MCF 10A (cell line): ENCODE measurements at regions not wholly inside any gene's neighbourhood (a gene's known extent, or its start where the extent isn't known, plus 50 kb on each side); places are given as distances from the start of the nearest gene placed in this dataset.

Experiments
- BruUV-seq: library from RNA; stranded (reverse); fragments of 400-500 nt; replicated peaks from 2 replicates; lab custom pipeline; 2021; lab: Mats Ljungman, UMichigan
- CTCF ChIA-PET: fragments of 300-600 bp; sonication (Branson Sonifier 250); formaldehyde crosslinking; extraction: SDS; loops from one replicate; lab custom pipeline; 2021; ENCODE audit warnings: antibody characterized with exemption, inconsistent platforms; lab: Yijun Ruan, JAX
- POLR2A ChIA-PET: fragments of 300-600, 350-650 bp; sonication (Branson Sonifier 250); formaldehyde crosslinking; extraction: SDS; loops from one replicate; lab custom pipeline; 2020; ENCODE audit warnings: antibody characterized with exemption, inconsistent platforms; lab: Yijun Ruan, JAX
- DNase-seq: peaks from one replicate; pipeline ENCODE4 v3.0.0-alpha.2; 2018; ENCODE audit not compliant: unreplicated experiment
- H3K27ac Mint-ChIP-seq: one replicate; pipeline ENCODE4 v1.8.0; 2022; ENCODE audit warnings: mild to moderate bottlenecking, low read depth, mixed read lengths; ENCODE audit not compliant: unreplicated experiment
- H3K27me3 Mint-ChIP-seq: one replicate; pipeline ENCODE4 v1.8.0; 2022; ENCODE audit warnings: mixed read lengths; ENCODE audit not compliant: insufficient read depth, unreplicated experiment
- H3K36me3 Mint-ChIP-seq: one replicate; pipeline ENCODE4 v1.8.0; 2022; ENCODE audit warnings: mild to moderate bottlenecking, moderate library complexity, mixed read lengths; ENCODE audit not compliant: insufficient read depth, unreplicated experiment
- H3K4me1 Mint-ChIP-seq: one replicate; pipeline ENCODE4 v1.8.0; 2022; ENCODE audit warnings: mixed read lengths; ENCODE audit not compliant: insufficient read depth, unreplicated experiment
- H3K4me3 Mint-ChIP-seq: one replicate; pipeline ENCODE4 v1.8.0; 2022; ENCODE audit warnings: mild to moderate bottlenecking, moderate library complexity, mixed read lengths; ENCODE audit not compliant: unreplicated experiment
- H3K9me3 Mint-ChIP-seq: one replicate; pipeline ENCODE4 v1.8.0; 2022; ENCODE audit warnings: mixed read lengths; ENCODE audit not compliant: unreplicated experiment
- intact Hi-C: fragments of 100-400 bp; cut with micrococcal nuclease; formaldehyde crosslinking; loops from 2 replicates; pipeline ENCODE4 v1.14.1; 2022
- TF ChIP-seq, protein P1 (sequence below): fragments of 200-600 bp; IDR thresholded peaks from one replicate; pipeline ENCODE4 v1.8.0; 2022; ENCODE audit warnings: antibody characterized with exemption, mild to moderate bottlenecking; ENCODE audit not compliant: unreplicated experiment

DNA sequence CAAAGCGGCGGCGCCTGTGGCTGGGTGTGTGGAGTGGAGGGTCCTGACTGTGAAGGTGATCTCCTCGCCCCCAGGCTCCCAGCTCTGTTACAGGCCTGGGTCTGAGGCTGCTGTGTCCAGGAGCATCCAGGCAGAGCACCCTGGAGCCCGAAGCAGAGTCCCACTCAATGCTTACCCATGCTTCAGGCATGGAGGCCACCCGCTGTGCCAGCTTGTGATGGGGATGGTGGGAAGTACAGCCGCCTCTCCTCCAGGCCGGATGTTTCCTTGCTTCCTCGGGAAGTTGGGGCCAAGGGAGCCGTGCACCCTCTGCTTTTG, 255.9 kb upstream of the IRX1 start:
- Mint-ChIP-seq H3K9me3 (no peaks in the 10 kb centered on the region), H3K4me3 (no peak overlapping the region), H3K27ac (no peak overlapping the region), H3K36me3 (no peaks in the 10 kb centered on the region), H3K4me1 (no peaks in the 10 kb centered on the region), H3K27me3 (no peaks in the 10 kb centered on the region)
- POLR2A ChIA-PET = no interaction called here
- TF ChIP-seq, protein P1, sequence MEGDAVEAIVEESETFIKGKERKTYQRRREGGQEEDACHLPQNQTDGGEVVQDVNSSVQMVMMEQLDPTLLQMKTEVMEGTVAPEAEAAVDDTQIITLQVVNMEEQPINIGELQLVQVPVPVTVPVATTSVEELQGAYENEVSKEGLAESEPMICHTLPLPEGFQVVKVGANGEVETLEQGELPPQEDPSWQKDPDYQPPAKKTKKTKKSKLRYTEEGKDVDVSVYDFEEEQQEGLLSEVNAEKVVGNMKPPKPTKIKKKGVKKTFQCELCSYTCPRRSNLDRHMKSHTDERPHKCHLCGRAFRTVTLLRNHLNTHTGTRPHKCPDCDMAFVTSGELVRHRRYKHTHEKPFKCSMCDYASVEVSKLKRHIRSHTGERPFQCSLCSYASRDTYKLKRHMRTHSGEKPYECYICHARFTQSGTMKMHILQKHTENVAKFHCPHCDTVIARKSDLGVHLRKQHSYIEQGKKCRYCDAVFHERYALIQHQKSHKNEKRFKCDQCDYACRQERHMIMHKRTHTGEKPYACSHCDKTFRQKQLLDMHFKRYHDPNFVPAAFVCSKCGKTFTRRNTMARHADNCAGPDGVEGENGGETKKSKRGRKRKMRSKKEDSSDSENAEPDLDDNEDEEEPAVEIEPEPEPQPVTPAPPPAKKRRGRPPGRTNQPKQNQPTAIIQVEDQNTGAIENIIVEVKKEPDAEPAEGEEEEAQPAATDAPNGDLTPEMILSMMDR = no peak
- CTCF ChIA-PET = interaction anchor here (0.6 kb wide), 1 partner anchor 30 kb away, joined by 3 read pairs; no protein-coding TSS in a partner anchor
- DNase-seq = no peak
- no TSS peak for BruUV-seq
- intact Hi-C loops = no loop called here

DNA sequence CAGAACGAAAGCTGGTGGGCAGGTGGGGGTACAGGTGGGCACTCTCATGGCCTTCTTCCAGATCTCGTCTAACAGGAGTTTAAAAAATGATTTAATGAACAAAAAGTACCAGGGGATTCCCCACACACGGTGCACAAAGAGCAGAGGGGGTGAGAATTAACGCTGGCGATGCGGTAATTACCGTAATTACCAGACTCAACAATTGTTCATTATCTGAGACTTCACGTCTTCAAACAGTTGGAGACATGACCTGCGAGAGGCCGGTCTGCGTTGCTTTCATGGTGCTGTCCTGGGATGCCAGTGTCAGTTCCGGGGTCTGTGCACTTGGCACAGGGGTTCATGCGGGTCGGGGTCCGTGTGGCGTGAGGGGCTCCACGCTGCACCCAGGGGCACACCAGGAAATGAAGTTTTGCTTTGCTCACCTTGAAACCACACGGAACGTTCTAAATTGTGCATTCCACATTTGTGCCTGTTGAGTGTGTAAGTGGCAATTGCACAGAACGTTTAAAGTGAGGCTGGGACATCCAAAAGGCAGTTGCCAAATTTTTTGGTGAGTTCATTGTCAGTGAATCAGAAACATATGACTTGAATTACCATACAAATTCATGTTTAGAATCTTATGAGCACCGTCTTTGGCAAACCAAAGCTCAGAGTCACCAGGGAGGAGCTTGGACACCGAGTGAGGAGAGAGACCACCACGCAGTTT, 256.4 kb upstream of the IRX1 start:
- DNase-seq = no peak
- H3K4me3 Mint-ChIP-seq = no peak overlapping the region
- intact Hi-C loops = no loop called here
- H3K9me3 Mint-ChIP-seq = no peaks in the 10 kb centered on the region
- ChIA-PET POLR2A (no interaction called here), CTCF (no interaction called here)
- H3K36me3 Mint-ChIP-seq = no peaks in the 10 kb centered on the region
- no peaks in the 10 kb centered on the region for H3K27me3 Mint-ChIP-seq
- no peaks in the 10 kb centered on the region for H3K4me1 Mint-ChIP-seq
- BruUV-seq = no TSS peak
- no peak overlapping the region for H3K27ac Mint-ChIP-seq
- TF ChIP-seq, protein P1 = no peak

DNA sequence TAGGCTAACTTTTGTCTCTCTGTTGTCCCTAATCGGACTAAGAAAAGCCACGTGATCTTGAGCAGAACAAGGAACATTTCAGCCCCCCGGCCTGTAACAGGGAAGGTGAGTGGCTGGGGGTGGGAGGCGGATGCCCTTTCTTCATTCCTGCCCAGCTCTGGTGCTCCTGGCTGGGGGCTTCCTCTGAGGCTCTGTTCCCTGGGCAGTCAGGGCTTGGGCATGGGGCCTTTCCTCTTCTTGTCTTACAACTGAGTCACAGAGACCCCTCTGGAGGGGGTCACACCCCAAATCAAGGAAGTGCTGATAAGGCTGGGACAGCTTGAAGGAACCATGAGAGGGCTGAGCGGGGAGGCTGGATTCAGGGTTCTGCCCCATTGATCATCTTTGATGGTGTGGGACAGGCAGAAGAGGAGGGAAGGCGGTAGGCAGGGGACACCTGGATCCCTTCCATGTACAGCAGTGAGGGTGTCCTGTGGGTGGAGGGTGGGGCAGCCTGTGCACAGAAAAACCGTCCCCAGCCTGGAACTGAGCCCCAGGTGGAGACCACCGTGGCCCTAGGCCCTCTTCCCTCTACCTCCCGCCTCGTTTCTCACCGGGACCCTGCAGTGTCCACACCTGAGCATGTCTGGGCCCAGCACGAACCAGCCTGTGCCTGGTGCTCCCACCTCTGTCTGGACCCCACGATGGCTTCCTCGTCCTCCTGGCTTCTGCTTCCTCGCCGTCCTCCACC, 257.7 kb upstream of the IRX1 start:
- no peaks in the 10 kb centered on the region for H3K4me1 Mint-ChIP-seq
- no peaks in the 10 kb centered on the region for H3K27me3 Mint-ChIP-seq
- intact Hi-C loops = no loop called here
- no peaks in the 10 kb centered on the region for H3K36me3 Mint-ChIP-seq
- no peak overlapping the region for H3K4me3 Mint-ChIP-seq
- ChIA-PET CTCF (interaction anchor here (0.6 kb wide), 1 partner anchor 398 kb away, joined by 3 read pairs; no protein-coding TSS in a partner anchor), POLR2A (interaction anchor here (0.6 to 0.7 kb wide), 2 partner anchors 10 to 27 kb away, joined by 3 to 4 read pairs; no protein-coding TSS in a partner anchor)
- no peaks in the 10 kb centered on the region for H3K9me3 Mint-ChIP-seq
- BruUV-seq = no TSS peak
- no peak for DNase-seq
- H3K27ac Mint-ChIP-seq = no peak overlapping the region
- TF ChIP-seq, protein P1 = no peak

DNA sequence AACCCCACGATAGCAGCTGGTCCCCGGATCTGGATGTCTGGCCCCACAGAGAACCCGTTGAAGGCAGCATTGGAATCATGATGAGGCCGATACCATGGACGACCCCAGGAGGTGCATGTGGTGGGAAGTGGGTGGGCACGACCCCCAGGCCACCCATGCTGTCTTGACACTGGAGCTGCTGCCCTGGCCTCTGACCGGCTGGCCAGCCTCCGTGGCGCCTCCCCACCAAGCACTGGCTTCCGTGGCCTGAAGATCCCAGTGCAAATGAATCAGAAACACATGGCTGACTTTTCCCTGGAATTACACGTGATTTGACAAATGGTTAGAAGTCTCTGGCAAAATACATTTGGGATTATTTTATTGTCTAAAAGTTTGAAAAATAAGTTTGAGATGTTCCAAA, 259.0 kb upstream of the IRX1 start:
- no peak for DNase-seq
- Mint-ChIP-seq H3K27me3 (no peaks in the 10 kb centered on the region), H3K4me1 (no peaks in the 10 kb centered on the region), H3K9me3 (no peaks in the 10 kb centered on the region), H3K27ac (no peak overlapping the region), H3K4me3 (no peak overlapping the region), H3K36me3 (no peaks in the 10 kb centered on the region)
- TF ChIP-seq, protein P1 = no peak
- intact Hi-C loops = no loop called here
- BruUV-seq = no TSS peak
- CTCF ChIA-PET = interaction anchor here (0.6 kb wide), 1 partner anchor 19 kb away, joined by 3 read pairs; no protein-coding TSS in a partner anchor
- POLR2A ChIA-PET = interaction anchor here (1.0 kb wide), 1 partner anchor 37 kb away, joined by 3 read pairs; no protein-coding TSS in a partner anchor
